ENCODE measurements at regions not wholly inside any gene's neighbourhood (a gene's known extent, or its start where the extent isn't known, plus 50 kb on each side); places are given as distances from the start of the nearest gene placed in this dataset.
A peak's percentile ranks its signal among the peaks of the same experiment; 100 is the strongest.

GRCh38 chr10:118408181-118408580, 66.1 kb upstream of the FAM204A start:
- DNase-seq, result no peak

GRCh38 chr10:118407777-118408176, 65.7 kb upstream of the FAM204A start:
- DNase-seq, result no peak

GRCh38 chr10:118407026-118407425, 64.9 kb upstream of the FAM204A start:
- no peak for DNase-seq

DNA sequence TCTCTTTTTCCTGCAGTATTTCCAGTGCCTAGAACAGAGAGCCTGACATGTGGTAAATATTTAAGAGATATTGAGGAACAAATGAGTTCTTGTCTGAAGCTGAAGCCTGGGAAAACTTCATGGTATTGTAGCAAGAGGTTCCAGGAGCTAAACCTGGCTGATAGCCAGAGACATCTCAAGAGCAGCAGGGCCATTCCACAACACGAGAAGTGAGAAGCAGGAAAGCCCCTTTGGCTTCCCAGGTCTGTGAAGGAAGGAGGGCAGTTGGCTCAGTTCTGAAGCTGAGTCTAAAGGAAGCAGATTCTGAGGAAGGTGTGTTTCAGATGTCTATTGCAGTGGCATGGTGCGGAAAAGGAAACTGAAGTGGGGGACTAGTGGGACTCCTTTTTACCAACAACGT, 63.8 kb upstream of the FAM204A start:
- DNase-seq, result no peak

GRCh38 chr10:118403967-118404366, 61.8 kb upstream of the FAM204A start:
- DNase-seq, result no peak

GRCh38 chr10:118401708-118402193, 59.6 kb upstream of the FAM204A start:
- DNase-seq, result no peak

DNA sequence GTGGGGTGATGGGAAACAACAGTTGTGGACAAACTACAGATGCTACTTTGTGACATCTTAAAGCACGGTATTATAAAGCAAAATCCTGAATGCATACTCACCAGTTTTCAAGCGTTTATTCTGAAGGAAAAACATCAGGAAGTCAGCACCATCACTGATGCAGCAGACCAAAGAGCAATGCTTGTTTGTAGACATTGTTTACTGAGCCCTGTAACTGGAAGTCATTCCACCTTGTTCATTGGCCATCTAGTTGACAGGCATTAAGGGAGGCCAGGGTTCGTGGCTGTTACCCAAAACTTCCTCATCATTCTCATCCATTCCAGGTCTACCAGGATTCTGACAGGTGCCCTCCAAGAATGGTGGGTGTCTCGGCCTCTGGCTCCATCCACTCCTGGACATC, 55.3 kb upstream of the FAM204A start:
- no peak for DNase-seq

DNA sequence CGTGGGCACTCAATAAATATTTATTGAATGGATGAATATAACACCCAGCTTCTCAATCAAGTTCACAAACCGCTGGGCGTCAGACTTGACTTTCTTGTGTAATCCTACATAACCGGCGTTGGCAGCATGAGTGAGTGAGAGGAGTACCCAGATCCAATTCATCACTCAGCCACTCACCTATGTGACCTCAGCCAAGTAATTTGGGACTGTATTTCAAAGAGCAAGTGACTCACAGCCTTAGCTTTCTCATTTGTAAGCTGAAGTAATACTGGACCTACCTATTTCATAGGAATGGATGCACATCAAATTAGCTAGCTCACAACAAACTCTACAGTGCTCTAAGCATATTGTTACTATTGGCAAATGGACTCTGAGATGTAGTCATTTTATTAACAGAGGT, 53.8 kb upstream of the FAM204A start:
- no peak for DNase-seq

GRCh38 chr10:118394301-118395200, 52.4 kb upstream of the FAM204A start:
- DNase-seq, result peak; percentile 58

GRCh38 chr10:118392761-118393160, 50.6 kb upstream of the FAM204A start:
- no peak for DNase-seq

All from OCI-M1 (cell line).